PFSK-1 (cell line): ENCODE measurements at regions not wholly inside any gene's neighbourhood (a gene's known extent, or its start where the extent isn't known, plus 50 kb on each side); places are given as distances from the start of the nearest gene placed in this dataset.

ENCODE experiments used
- FOXP2 ChIP-seq: optimal IDR thresholded peaks from 2 replicates; pipeline ENCODE3; 2011; ENCODE audit warnings: borderline replicate concordance, control low read depth, inconsistent platforms; ENCODE audit not compliant: insufficient read depth; ENCODE audit errors: extremely low read length, extremely low read depth
- POLR2AphosphoS5 ChIP-seq: IDR thresholded peaks from 2 replicates; pipeline ENCODE4 v1.6.1; 2012; ENCODE audit warnings: low read depth, mild to moderate bottlenecking, control low read depth, low read length, moderate library complexity
- SIN3A ChIP-seq: IDR thresholded peaks from 2 replicates; pipeline ENCODE4 v1.6.1; 2012; ENCODE audit warnings: mild to moderate bottlenecking, low read length, moderate library complexity, borderline replicate concordance; ENCODE audit not compliant: insufficient read depth
- TAF1 ChIP-seq: IDR thresholded peaks from 2 replicates; pipeline ENCODE4 v1.6.1; 2012; ENCODE audit warnings: low read length, control low read depth, borderline replicate concordance; ENCODE audit not compliant: insufficient read depth
- TF ChIP-seq, protein P1 (sequence below), 2 experiments: IDR thresholded peaks; 2 replicates each; pipeline versions ENCODE4 v1.6.1 to v1.8.0; 2011 to 2012; ENCODE audit warnings: low read depth in 2 of 2, low read length in 2 of 2, control low read depth in 1 of 2, inconsistent platforms in 1 of 2, mild to moderate bottlenecking in 1 of 2, moderate library complexity in 1 of 2; ENCODE audit not compliant: insufficient read depth in 1 of 2

DNA sequence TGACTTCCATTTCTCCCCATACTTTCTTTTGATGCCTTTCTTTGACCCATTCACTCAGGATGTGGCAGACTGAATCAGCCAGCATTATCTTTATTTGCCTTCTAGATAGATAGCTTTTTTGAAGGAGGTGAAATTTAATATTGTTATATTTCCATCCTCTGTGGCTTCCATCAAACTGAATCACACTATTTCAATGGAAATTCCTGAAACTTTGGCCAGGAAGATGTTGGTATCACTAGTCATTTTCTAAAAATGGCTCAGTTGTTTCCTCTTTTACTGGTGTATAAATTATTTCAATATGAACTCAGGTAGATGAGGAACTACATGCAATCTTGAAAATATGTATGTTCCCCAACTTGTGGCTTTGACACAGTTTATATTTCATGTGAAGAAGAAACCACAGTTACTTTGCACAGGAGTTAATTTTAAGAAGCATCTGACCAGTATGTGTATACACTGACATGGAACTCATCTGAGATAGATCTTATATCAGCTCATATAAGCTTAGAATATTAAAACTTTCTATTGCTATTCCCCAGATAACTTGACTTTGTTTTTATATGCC, 248.3 kb downstream of the CGGBP1 start:
- no peak for TF ChIP-seq SIN3A
- no peak for TF ChIP-seq TAF1
- TF ChIP-seq, protein P1, sequence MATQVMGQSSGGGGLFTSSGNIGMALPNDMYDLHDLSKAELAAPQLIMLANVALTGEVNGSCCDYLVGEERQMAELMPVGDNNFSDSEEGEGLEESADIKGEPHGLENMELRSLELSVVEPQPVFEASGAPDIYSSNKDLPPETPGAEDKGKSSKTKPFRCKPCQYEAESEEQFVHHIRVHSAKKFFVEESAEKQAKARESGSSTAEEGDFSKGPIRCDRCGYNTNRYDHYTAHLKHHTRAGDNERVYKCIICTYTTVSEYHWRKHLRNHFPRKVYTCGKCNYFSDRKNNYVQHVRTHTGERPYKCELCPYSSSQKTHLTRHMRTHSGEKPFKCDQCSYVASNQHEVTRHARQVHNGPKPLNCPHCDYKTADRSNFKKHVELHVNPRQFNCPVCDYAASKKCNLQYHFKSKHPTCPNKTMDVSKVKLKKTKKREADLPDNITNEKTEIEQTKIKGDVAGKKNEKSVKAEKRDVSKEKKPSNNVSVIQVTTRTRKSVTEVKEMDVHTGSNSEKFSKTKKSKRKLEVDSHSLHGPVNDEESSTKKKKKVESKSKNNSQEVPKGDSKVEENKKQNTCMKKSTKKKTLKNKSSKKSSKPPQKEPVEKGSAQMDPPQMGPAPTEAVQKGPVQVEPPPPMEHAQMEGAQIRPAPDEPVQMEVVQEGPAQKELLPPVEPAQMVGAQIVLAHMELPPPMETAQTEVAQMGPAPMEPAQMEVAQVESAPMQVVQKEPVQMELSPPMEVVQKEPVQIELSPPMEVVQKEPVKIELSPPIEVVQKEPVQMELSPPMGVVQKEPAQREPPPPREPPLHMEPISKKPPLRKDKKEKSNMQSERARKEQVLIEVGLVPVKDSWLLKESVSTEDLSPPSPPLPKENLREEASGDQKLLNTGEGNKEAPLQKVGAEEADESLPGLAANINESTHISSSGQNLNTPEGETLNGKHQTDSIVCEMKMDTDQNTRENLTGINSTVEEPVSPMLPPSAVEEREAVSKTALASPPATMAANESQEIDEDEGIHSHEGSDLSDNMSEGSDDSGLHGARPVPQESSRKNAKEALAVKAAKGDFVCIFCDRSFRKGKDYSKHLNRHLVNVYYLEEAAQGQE (IDR thresholded peaks at IDR 0.05; ENCODE audit: insufficient read depth in 1 of 2, low read depth in 2 of 2, low read length in 2 of 2): no peak
- TF ChIP-seq FOXP2: no peak
- no peak for TF ChIP-seq POLR2AphosphoS5

DNA sequence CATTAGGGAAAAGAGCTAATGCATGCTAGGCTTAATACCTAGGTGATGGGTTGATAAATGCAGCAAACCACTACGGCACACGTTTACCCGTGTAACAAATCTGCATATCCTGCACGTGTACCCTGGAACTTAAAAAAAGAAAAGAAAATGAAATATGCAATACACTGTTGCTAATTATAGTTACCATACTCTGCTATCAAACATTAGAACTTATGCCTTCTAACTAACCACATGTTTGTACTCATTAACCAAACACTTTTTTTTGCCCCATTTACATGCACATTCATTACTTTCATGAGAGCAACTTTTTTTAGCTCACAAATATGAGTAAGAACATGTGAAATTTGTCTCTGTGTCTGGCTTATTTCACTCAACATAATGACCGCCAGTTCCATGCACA, 253.1 kb downstream of the CGGBP1 start:
- TF ChIP-seq, protein P1 (IDR thresholded peaks at IDR 0.05; ENCODE audit: insufficient read depth in 1 of 2, low read depth in 2 of 2, low read length in 2 of 2): no peak
- TF ChIP-seq SIN3A (no peak), FOXP2 (no peak), POLR2AphosphoS5 (no peak), TAF1 (no peak)

DNA sequence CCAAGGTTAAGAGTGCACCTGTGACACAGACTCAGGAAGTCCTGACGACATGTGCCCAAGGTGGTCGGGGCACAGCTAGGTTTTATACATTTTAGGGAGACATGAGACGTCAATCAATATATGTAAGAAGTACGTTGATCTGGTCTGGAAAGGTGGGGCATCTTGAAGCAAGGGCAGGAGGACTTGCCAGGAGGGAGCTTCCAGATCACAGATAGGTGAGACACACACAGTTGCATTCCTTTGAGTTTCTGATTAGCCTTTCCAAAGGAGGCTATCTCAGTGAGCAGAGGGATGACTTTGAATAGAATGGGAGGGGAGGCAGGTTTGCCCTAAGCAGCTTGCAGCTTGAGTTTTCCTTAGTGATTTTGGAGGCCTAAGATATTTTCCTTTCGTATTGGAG, 257.4 kb downstream of the CGGBP1 start:
- TF ChIP-seq POLR2AphosphoS5: no peak

DNA sequence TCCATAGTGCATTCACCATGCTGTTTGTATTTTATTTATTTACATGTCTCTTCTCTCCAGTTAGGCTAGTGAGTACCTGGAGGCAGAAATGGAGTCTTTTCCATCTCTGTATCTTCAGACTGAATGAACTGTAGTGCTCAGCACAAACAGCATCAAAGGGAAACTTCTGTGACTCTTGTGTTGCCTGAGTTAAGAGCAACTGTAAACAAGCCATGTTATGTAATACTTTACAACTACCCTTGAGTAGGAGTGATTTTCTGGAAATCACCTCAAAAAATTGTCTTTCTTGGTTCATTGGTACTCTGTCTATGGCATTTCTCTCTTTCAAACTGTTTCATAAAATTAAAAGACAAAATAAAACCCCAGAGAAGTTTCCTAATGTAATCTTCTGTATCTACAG, 258.3 kb downstream of the CGGBP1 start:
- TF ChIP-seq SIN3A: no peak
- TF ChIP-seq, protein P1 (IDR thresholded peaks at IDR 0.05; ENCODE audit: insufficient read depth in 1 of 2, low read depth in 2 of 2, low read length in 2 of 2): no peak
- TF ChIP-seq TAF1: no peak
- no peak for TF ChIP-seq FOXP2

DNA sequence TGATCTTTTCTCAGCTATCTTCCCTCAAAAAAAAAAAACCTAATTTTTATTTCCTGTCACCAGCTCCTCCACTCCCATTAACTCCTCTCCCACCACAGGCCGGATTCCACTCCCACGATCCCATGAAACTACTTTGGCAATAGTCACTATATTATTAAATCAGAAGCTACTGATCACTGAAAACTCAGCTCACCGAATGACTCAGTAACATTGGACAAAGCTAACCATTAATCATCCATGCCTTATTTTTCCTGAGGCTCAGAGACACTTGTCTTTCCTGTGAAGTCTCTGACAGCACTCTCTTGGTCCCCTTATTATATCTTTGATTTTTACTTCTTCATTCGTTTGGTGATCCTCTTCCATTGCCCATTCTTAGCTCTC, 260.2 kb downstream of the CGGBP1 start:
- TF ChIP-seq SIN3A: no peak
- no peak for TF ChIP-seq TAF1
- no peak for TF ChIP-seq FOXP2
- TF ChIP-seq POLR2AphosphoS5: no peak
- TF ChIP-seq, protein P1 (IDR thresholded peaks at IDR 0.05; ENCODE audit: insufficient read depth in 1 of 2, low read depth in 2 of 2, low read length in 2 of 2): no peak
